ENCODE measurements at regions not wholly inside any gene's neighbourhood (a gene's known extent, or its start where the extent isn't known, plus 50 kb on each side); places are given as distances from the start of the nearest gene placed in this dataset.
"Not testable (repeated sequence)": the region's sequence is repeated elsewhere in the genome, so short reads cannot be mapped to it uniquely, and the experiment has no call there.

GRCh38 chr22:49357661-49358440, 469.8 kb downstream of the BRD1 start:
- DNase-seq: no peak

- no peak for DNase-seq
Measured at GRCh38 chr22:49356428-49356827, 471.2 kb downstream of the BRD1 start.

GRCh38 chr22:49355211-49355920, 472.3 kb downstream of the BRD1 start:
- no peak for DNase-seq

GRCh38 chr22:49354516-49355210, 473.0 kb downstream of the BRD1 start:
- no peak for DNase-seq

- DNase-seq: no peak
Measured at GRCh38 chr22:49353235-49353634, 474.4 kb downstream of the BRD1 start.

- DNase-seq: no peak
Measured at GRCh38 chr22:49352361-49353169, 475.1 kb downstream of the BRD1 start.

GRCh38 chr22:49351761-49352227, 475.9 kb downstream of the BRD1 start:
- DNase-seq: no peak

- DNase-seq: no peak
Measured at GRCh38 chr22:49350441-49351121, 477.1 kb downstream of the BRD1 start.

GRCh38 chr22:49349841-49350381, 477.8 kb downstream of the BRD1 start:
- no peak for DNase-seq

- DNase-seq: no peak
Measured at GRCh38 chr22:49349181-49349835, 478.4 kb downstream of the BRD1 start.

- no peak for DNase-seq
Measured at GRCh38 chr22:49348631-49349030, 479.0 kb downstream of the BRD1 start.

GRCh38 chr22:49347376-49347775, 480.3 kb downstream of the BRD1 start:
- no peak for DNase-seq

- DNase-seq: no peak
Measured at GRCh38 chr22:49345896-49346295, 481.8 kb downstream of the BRD1 start.

GRCh38 chr22:49344656-49345055, 483.0 kb downstream of the BRD1 start:
- DNase-seq: no peak

GRCh38 chr22:49344161-49344560, 483.5 kb downstream of the BRD1 start:
- no peak for DNase-seq

- DNase-seq: no peak
Measured at GRCh38 chr22:49340406-49340805, 487.3 kb downstream of the BRD1 start.

- DNase-seq: not testable (repeated sequence)
Measured at GRCh38 chr22:49336483-49336882, 491.2 kb downstream of the BRD1 start.

GRCh38 chr22:49334976-49335375, 492.7 kb downstream of the BRD1 start:
- no peak for DNase-seq

GRCh38 chr22:49334449-49334789, 493.3 kb downstream of the BRD1 start:
- DNase-seq: no peak

GRCh38 chr22:49333206-49333605, 494.5 kb downstream of the BRD1 start:
- no peak for DNase-seq

- no peak for DNase-seq
Measured at GRCh38 chr22:49332691-49333090, 495.0 kb downstream of the BRD1 start.

Data from activated naive CD4-positive, alpha-beta T cell treated with anti-CD3 and anti-CD28 coated beads, Interleukin-2, amount 50 U/mL, for 16 hours (primary cell).